ENCODE measurements at regions not wholly inside any gene's neighbourhood (a gene's known extent, or its start where the extent isn't known, plus 50 kb on each side); places are given as distances from the start of the nearest gene placed in this dataset.

GRCh38 chr16:64638766-64639165 lies 483.1 kb downstream of the CDH11 start:
- DNase-seq, result no peak

GRCh38 chr16:64629622-64630021 lies 492.2 kb downstream of the CDH11 start:
- no peak for DNase-seq

GRCh38 chr16:64627781-64628180 lies 494.1 kb downstream of the CDH11 start:
- DNase-seq, result no peak

GRCh38 chr16:64627288-64627687 lies 494.6 kb downstream of the CDH11 start:
- no peak for DNase-seq

GRCh38 chr16:64626776-64627175 lies 495.1 kb downstream of the CDH11 start:
- no peak for DNase-seq

- DNase-seq, result no peak
These were observed 500.2 kb downstream of the CDH11 start for GRCh38 chr16:64621616-64622015.

- DNase-seq, result no peak
These were observed 503.9 kb downstream of the CDH11 start for GRCh38 chr16:64617836-64618476.

- no peak for DNase-seq
These were observed 506.1 kb downstream of the CDH11 start for GRCh38 chr16:64615630-64616280.

GRCh38 chr16:64596196-64596595 lies 525.7 kb downstream of the CDH11 start:
- no peak for DNase-seq

GRCh38 chr16:64590513-64590912 lies 531.4 kb downstream of the CDH11 start:
- DNase-seq, result no peak

GRCh38 chr16:64589836-64590235 lies 532.0 kb downstream of the CDH11 start:
- no peak for DNase-seq

GRCh38 chr16:64586781-64587180 lies 535.1 kb downstream of the CDH11 start:
- no peak for DNase-seq

GRCh38 chr16:64585367-64585766 lies 536.5 kb downstream of the CDH11 start:
- no peak for DNase-seq

- DNase-seq, result no peak
These were observed 541.3 kb downstream of the CDH11 start for GRCh38 chr16:64580558-64580957.

GRCh38 chr16:64579712-64580111 lies 542.2 kb downstream of the CDH11 start:
- DNase-seq, result no peak

- no peak for DNase-seq
These were observed 576.1 kb downstream of the CDH11 start for GRCh38 chr16:64545768-64546167.

GRCh38 chr16:64544859-64545258 lies 577.0 kb downstream of the CDH11 start:
- no peak for DNase-seq

GRCh38 chr16:64543441-64543840 lies 578.4 kb downstream of the CDH11 start:
- no peak for DNase-seq

- DNase-seq, result no peak
These were observed 578.8 kb downstream of the CDH11 start for GRCh38 chr16:64543031-64543430.

GRCh38 chr16:64542152-64542551 lies 579.7 kb downstream of the CDH11 start:
- DNase-seq, result no peak

- DNase-seq, result no peak
These were observed 580.2 kb downstream of the CDH11 start for GRCh38 chr16:64541621-64542020.

GRCh38 chr16:64540434-64540833 lies 581.4 kb downstream of the CDH11 start:
- no peak for DNase-seq

GRCh38 chr16:64539811-64540371 lies 582.0 kb downstream of the CDH11 start:
- DNase-seq, result no peak

- no peak for DNase-seq
These were observed 587.6 kb downstream of the CDH11 start for GRCh38 chr16:64534180-64534780.

Measured in NCI-H2029 treated with DMSO at 0.1 percent for 48 hours (cell line).